Aorta (tissue), 5 donors: ENCODE measurements at regions not wholly inside any gene's neighbourhood (a gene's known extent, or its start where the extent isn't known, plus 50 kb on each side); places are given as distances from the start of the nearest gene placed in this dataset.

Experiments
- ATAC-seq: fragments of 200-7000 bp; cut with Tn5 transposase; one replicate; pipeline ENCODE4 v1.9.1; 2022; ENCODE audit warnings: moderate library complexity; ENCODE audit not compliant: low FRiP score
- DNase-seq, 2 donors: peaks; one replicate each; pipeline ENCODE4 v3.0.0-alpha.2; 2020
- H3K27ac ChIP-seq, 2 donors: one replicate each; pipeline ENCODE4 v1.5.1; 2013; ENCODE audit warnings: low read length in 2 of 2, mild to moderate bottlenecking in 2 of 2, moderate library complexity in 2 of 2, control low read depth in 1 of 2, inconsistent platforms in 1 of 2, low read depth in 1 of 2
- H3K27me3 ChIP-seq, 2 donors: one replicate each; pipeline ENCODE4 v1.6.1; 2013; ENCODE audit warnings: control low read depth in 1 of 2, low read length in 1 of 2, mild to moderate bottlenecking in 1 of 2, moderate library complexity in 1 of 2; ENCODE audit not compliant: insufficient read depth in 2 of 2, control insufficient read depth in 1 of 2
- H3K36me3 ChIP-seq, 2 donors: one replicate each; pipeline ENCODE4 v1.6.1; 2013; ENCODE audit warnings: control low read depth in 1 of 2, low read length in 1 of 2, mild to moderate bottlenecking in 1 of 2; ENCODE audit not compliant: insufficient read depth in 2 of 2, control insufficient read depth in 1 of 2
- H3K4me1 ChIP-seq, 2 donors: one replicate each; pipeline ENCODE4 v1.6.1; 2013; ENCODE audit warnings: low read length in 2 of 2, control low read depth in 1 of 2, mild to moderate bottlenecking in 1 of 2, moderate library complexity in 1 of 2; ENCODE audit not compliant: insufficient read depth in 2 of 2, control insufficient read depth in 1 of 2
- H3K4me3 ChIP-seq, 2 donors: one replicate each; pipeline ENCODE4 v1.5.1; 2013; ENCODE audit warnings: low read length in 2 of 2, control low read depth in 1 of 2, mild to moderate bottlenecking in 1 of 2
- H3K9me3 ChIP-seq: one replicate; pipeline ENCODE4 v1.6.1; 2013; ENCODE audit warnings: mild to moderate bottlenecking, low read length; ENCODE audit not compliant: control insufficient read depth
- WGBS, 2 donors: extraction: QIAGEN DNeasy Blood & Tissue Kit; methylation state at CpG; one replicate each; pipeline ENCODE4 v1.1.7; 2013; 5-methylcytosine and 5-hydroxymethylcytosine counted together
- intact Hi-C, 2 donors: fragments of 100-400 bp; cut with DNase I; formaldehyde crosslinking; loops; one replicate each; pipeline versions ENCODE4 v1.14.2 to v1.15.0; 2022
- donor health status: healthy with polysubstance abuse.
- donor health status: Bipolar disorder and iron deficiency.
- donor health status: DM: no; HTN: no; CAD: no.
- donor health status: DM: no; HTN: no; CAD: no.
- donor health status: DM: yes; HTN: yes; CAD: no.

- H3K4me3 ChIP-seq, result no peak overlapping the region
These were observed 106.3 kb upstream of the RIPOR2 start for GRCh38 chr6:25042036-25042521.

DNA sequence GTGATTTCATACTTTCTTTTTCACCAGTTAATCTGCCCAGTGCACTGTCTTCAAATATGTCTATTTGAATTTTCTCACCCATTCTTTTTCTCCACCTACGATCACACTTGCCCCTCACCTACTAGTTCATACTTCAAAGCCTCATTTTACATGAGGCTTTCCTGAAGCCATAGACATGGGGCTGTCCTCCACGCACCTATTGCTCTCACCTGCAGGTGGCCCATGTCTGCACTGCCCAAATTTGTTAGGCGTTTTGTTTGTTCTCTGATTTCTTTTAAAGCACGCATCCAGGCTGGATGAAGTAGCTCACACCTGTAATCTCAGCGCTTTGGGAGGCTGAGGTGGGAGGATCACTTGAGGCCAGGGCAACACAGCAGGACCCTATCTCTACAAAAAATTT, 106.8 kb upstream of the RIPOR2 start:
- no peaks in the 10 kb centered on the region for H3K36me3 ChIP-seq
- H3K27me3 ChIP-seq, result no peaks in the 10 kb centered on the region
- WGBS, 2 donors, result 93 to 95% methylated on average over 5 of the region's 5 CpGs
- intact Hi-C loops, result no loop called here
- no peak for ATAC-seq
- H3K9me3 ChIP-seq, result peaks cover 3% of the 10 kb centered on the region
- H3K4me3 ChIP-seq, result no peak overlapping the region
- H3K4me1 ChIP-seq, result no peaks in the 10 kb centered on the region
- no peak overlapping the region for H3K27ac ChIP-seq
- no peak for DNase-seq

More at GRCh38 chr6:25042036-25042521, 106.3 kb upstream of the RIPOR2 start:
- intact Hi-C loops, result no loop called here
- Histone ChIP-seq H3K4me1 (no peaks in the 10 kb centered on the region), H3K9me3 (peaks cover 3% of the 10 kb centered on the region), H3K36me3 (no peaks in the 10 kb centered on the region), H3K27me3 (no peaks in the 10 kb centered on the region), H3K27ac (no peak overlapping the region)
- WGBS, 2 donors, result 89 to 90% methylated on average over 13 of the region's 13 CpGs
- DNase-seq, result no peak
- no peak for ATAC-seq

GRCh38 chr6:25042984-25043725, 107.4 kb upstream of the RIPOR2 start:
- Histone ChIP-seq H3K36me3 (no peaks in the 10 kb centered on the region), H3K27me3 (no peaks in the 10 kb centered on the region), H3K4me3 (no peak overlapping the region), H3K27ac (no peak overlapping the region), H3K9me3 (peaks cover 3% of the 10 kb centered on the region), H3K4me1 (no peaks in the 10 kb centered on the region)
- 97% methylated on average over 1 of the region's 1 CpG for WGBS, 2 donors
- intact Hi-C loops, result no loop called here
- no peak for DNase-seq
- no peak for ATAC-seq

DNA sequence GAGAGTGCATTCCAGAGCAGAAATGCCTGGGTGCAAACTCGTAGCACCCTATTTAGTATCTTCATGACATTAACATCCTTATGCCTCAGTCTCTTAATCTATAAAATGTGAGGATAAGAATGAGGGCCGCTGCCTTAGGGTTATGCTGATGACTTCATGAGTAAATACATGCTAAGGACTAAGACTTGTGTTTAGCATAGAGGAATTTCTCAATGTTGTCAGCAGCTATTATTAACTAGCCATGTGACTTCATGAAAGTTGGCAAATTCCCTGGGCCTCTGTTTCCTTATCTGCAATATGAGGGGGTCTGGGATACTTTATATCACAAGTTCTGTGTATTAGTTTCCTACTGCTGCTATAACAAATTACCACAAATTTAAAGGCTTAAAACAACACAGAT, 108.1 kb upstream of the RIPOR2 start:
- Histone ChIP-seq H3K9me3 (no peaks in the 10 kb centered on the region), H3K27me3 (no peaks in the 10 kb centered on the region)
- 71 to 72% methylated on average over 2 of the region's 2 CpGs for WGBS, 2 donors

GRCh38 chr6:25046942-25047341, 111.2 kb upstream of the RIPOR2 start:
- WGBS, 2 donors, result 90% methylated on average over 2 of the region's 2 CpGs

More for the DNA sequence above, 108.1 kb upstream of the RIPOR2 start:
- Histone ChIP-seq H3K4me1 (no peaks in the 10 kb centered on the region), H3K27ac (no peak overlapping the region), H3K36me3 (no peaks in the 10 kb centered on the region), H3K4me3 (no peak overlapping the region)
- ATAC-seq (no peak), DNase-seq (no peak)
- intact Hi-C loops, result no loop called here

GRCh38 chr6:25050356-25050755, 114.6 kb upstream of the RIPOR2 start:
- Histone ChIP-seq H3K27ac (no peak overlapping the region), H3K36me3 (no peaks in the 10 kb centered on the region), H3K4me1 (no peaks in the 10 kb centered on the region), H3K4me3 (no peak overlapping the region), H3K9me3 (no peaks in the 10 kb centered on the region), H3K27me3 (no peaks in the 10 kb centered on the region)
- ATAC-seq (no peak), DNase-seq (no peak)
- WGBS, 2 donors, result 52 to 71% methylated on average over 6 of the region's 6 CpGs
- intact Hi-C loops, result no loop called here

More at GRCh38 chr6:25046942-25047341, 111.2 kb upstream of the RIPOR2 start:
- Histone ChIP-seq H3K27me3 (no peaks in the 10 kb centered on the region), H3K27ac (no peak overlapping the region), H3K9me3 (no peaks in the 10 kb centered on the region), H3K4me3 (no peak overlapping the region), H3K36me3 (no peaks in the 10 kb centered on the region), H3K4me1 (no peaks in the 10 kb centered on the region)
- ATAC-seq (no peak), DNase-seq (no peak)
- intact Hi-C loops, result no loop called here

GRCh38 chr6:25051083-25051482, 115.3 kb upstream of the RIPOR2 start:
- no peak for DNase-seq
- Histone ChIP-seq H3K27me3 (no peaks in the 10 kb centered on the region), H3K36me3 (no peaks in the 10 kb centered on the region), H3K4me3 (no peak overlapping the region), H3K27ac (no peak overlapping the region), H3K4me1 (no peaks in the 10 kb centered on the region), H3K9me3 (no peaks in the 10 kb centered on the region)
- no peak for ATAC-seq
- 17 to 18% methylated on average over 2 of the region's 2 CpGs for WGBS, 2 donors
- intact Hi-C loops, result no loop called here

- no peak for ATAC-seq
- intact Hi-C loops, result no loop called here
- H3K9me3 ChIP-seq, result no peaks in the 10 kb centered on the region
These were observed 116.4 kb upstream of the RIPOR2 start for GRCh38 chr6:25052181-25052580.

DNA sequence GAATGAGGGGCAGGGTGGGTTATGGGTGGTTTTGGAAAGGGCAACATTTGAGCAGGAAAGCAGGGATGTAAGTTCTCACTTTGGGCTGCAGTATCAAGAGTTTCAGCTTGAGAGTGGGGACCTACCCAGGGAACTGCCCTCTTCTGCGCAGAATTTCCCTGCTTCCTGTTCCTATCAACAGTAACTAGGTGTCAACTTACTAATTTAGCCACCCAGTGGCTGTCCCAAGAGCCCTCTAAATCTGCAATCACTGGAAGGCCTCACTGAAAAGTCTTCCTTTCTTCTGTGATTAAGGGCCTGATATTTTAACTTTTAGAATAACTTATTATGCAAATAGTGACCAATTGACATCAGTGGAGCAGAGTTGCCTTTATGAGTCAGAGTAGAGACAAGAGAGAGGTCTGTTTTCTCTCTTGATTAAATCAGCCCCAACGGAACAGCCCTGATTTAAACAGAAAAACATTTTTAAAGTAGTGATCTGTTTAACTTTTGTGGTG, 118.2 kb upstream of the RIPOR2 start:
- Histone ChIP-seq H3K27ac (no peak overlapping the region), H3K9me3 (no peaks in the 10 kb centered on the region), H3K4me3 (no peak overlapping the region), H3K27me3 (no peaks in the 10 kb centered on the region), H3K4me1 (no peaks in the 10 kb centered on the region), H3K36me3 (no peaks in the 10 kb centered on the region)
- DNase-seq, result no peak
- ATAC-seq, result peak; percentile 66
- WGBS, 2 donors, result 44 to 57% methylated on average over 2 of the region's 2 CpGs
- intact Hi-C loops, result no loop called here

More at GRCh38 chr6:25052181-25052580, 116.4 kb upstream of the RIPOR2 start:
- no peak overlapping the region for H3K4me3 ChIP-seq
- WGBS, 2 donors, result 90 to 99% methylated on average over 1 of the region's 1 CpG
- H3K36me3 ChIP-seq, result no peaks in the 10 kb centered on the region
- no peaks in the 10 kb centered on the region for H3K4me1 ChIP-seq
- no peak overlapping the region for H3K27ac ChIP-seq
- no peaks in the 10 kb centered on the region for H3K27me3 ChIP-seq
- no peak for DNase-seq
